Urothelium cell line (cell line): ENCODE measurements at regions not wholly inside any gene's neighbourhood (a gene's known extent, or its start where the extent isn't known, plus 50 kb on each side); places are given as distances from the start of the nearest gene placed in this dataset.

ENCODE experiments used
- DNase-seq: peaks from one replicate; pipeline ENCODE4 v3.0.0; 2011; ENCODE audit warnings: low spot score, mixed read lengths
- FAIRE-seq: peaks from 2 replicates; lab custom pipeline; 2011; peaks lifted over from hg19 to GRCh38; lab: Jason Lieb, UNC

DNA sequence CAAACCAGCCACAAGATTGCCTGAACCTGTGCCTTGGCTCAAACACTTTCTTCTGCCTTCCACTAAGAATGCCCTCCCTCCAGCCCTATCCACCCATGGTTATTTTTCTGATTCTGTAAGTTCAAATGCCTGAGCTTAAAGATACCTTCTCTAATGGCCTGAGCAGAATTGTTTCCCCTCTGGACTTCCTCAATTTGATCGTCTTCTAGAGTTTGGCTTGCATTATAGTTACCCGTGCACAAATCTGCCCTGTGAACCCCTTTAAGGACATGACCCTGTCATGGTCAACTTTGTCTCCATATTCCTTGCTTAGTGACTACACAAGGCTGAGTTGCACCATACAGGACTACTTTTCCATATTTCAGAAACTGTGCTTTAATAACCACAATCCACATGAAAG, 481.0 kb downstream of the FOXO1 start:
- no peak for DNase-seq
- FAIRE-seq = no peak

GRCh38 chr13:40186041-40186440, 480.4 kb downstream of the FOXO1 start:
- DNase-seq (no peak), FAIRE-seq (no peak)

DNA sequence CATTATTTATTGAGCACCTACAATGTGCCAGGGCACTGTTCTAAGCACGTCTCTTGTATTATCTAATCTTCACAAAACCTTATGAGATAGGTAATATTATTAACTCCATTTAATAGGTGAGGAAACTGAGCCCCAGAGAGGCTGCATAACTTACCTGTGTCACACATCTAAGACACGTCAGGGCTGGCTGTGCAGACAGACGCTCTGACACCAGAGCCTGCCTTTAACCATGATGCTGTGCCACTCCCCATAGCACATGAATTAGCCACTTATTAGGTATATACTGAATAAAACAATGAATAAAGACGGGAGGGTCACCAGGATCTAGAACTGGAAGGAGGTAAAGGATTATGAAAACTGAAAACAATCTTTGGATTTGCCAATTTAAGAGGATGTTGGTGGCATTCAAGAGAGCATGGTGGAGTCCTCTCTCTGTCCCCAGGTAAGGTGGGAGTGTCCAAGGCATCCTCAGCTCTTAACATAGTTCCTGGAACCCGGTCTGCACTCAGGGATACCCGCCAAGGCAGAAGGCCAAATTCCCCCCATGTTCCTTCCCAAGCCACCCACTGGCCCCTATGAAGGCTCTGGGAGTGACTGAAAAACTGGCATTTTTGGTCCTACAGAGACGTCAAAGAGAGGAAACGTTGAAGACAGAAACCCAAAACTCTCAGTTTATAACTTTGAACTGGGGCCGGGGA, 479.7 kb downstream of the FOXO1 start:
- FAIRE-seq = no peak
- DNase-seq = no peak

GRCh38 chr13:40187324-40187795, 479.1 kb downstream of the FOXO1 start:
- DNase-seq = no peak
- no peak for FAIRE-seq

GRCh38 chr13:40187841-40188591, 478.4 kb downstream of the FOXO1 start:
- no peak for DNase-seq
- no peak for FAIRE-seq

DNA sequence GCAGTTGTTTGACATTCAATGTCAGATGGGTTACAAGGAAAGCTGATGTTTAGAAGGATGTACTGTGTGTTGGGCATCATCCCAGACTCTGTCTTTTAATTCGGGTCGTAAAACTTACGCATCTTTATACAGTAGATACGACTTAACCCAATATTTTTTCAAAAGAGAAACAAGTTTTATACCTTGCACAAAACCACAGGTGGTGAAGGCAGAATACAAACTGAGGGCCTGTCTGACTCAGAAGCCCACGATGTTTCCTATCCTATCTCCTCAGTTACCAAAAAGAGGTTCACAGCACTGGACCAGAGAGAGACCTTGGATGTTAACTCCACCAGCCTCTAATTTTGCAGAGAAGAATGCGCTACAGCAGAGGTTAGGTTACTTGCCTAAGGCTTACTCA, 477.0 kb downstream of the FOXO1 start:
- no peak for FAIRE-seq
- DNase-seq = no peak

DNA sequence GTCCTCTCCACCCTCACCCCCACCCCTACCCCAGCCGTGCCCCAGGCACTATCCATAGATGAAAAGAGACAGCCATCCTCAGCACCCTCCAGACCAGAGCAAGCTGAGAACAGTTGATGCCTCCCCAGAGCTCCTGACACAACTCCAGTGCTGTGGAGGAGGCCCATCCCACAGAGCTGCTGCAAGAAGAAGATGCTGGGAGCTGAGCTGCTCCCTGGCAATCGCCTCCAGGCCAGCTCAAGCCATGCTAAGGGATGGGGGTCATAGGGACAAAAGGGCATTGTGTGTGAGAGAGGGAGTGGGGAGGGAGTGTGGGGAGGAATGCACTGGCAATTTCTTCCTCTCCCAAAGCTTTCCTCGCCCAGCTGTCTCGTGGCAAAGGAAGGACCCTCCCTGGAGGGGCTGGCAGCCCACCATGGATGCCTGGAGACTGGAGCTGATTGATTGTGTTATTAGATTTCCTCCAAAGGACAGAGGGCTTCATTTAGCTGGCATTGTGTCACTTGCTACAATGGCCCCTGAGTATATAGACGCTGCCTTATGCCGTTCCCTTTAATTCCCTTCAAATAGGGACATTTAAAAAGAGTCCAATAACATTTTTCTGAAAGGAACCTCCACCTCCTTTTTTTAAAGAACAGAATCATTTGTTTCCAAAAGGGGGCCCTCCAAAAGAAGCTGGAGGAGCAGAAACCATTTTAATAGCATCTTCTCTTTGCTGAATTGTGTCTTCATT, 476.4 kb downstream of the FOXO1 start:
- DNase-seq = no peak
- FAIRE-seq = no peak

DNA sequence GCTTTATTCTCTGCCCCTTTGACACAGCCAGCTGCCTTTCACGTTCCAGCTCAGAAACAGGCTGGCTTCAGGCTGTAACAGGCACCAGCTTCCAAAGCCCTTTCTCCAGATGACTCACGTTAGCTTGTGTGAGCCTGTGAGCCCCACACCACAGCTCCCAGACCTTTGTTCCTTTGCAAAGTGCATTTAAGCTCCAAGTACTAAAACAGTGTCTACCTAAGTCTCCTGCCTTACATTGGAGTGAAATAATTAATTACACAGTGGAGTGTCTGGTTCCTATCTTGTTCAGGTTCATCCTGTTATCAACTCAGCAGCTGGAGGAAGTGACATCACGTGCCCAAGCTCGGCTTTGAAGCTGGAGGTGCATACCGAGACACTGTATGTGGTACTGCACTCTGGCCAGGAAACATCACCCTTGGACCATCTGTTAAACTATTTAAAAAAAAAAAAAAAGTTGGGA, 475.8 kb downstream of the FOXO1 start:
- DNase-seq (peak; percentile 23), FAIRE-seq (no peak)

DNA sequence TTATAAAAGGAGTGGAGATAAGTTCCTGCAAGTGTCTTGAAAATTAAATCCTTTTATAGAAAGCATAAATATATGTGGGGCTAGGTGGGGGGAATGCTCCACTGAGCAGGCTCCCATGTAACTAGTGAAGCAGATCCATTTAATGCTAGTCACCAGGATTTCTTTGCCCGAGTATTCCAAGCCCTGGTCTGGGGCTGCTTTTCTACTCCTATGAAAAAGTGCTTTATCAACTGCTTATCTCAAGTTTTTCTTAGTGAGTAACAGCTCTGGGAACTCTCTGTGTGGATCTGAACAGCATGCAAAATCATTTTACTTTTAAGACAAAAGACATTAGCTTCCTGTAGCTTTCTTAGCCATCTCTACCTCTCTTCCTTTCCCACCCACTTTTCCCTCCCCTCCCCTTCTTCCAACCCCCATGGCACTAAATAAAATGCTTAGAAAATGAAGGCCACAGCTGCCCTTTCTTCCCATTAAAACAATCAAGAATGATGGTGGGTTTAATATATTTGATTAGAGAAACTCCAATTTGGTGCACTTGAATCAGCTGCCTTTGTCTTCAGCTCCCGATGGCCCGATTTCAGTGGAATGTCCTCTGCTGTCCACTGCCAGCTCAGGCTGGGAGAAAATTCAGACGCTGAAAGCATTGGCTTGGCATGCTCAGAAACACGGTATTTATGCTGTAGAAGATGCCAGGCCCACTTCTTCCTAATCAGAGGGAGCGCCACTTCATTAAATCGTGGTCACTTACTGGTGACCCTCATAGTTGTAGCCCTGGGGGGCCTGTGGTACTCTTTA, 475.1 kb downstream of the FOXO1 start:
- DNase-seq (no peak), FAIRE-seq (no peak)

GRCh38 chr13:40192452-40192851, 474.0 kb downstream of the FOXO1 start:
- FAIRE-seq = no peak
- no peak for DNase-seq

DNA sequence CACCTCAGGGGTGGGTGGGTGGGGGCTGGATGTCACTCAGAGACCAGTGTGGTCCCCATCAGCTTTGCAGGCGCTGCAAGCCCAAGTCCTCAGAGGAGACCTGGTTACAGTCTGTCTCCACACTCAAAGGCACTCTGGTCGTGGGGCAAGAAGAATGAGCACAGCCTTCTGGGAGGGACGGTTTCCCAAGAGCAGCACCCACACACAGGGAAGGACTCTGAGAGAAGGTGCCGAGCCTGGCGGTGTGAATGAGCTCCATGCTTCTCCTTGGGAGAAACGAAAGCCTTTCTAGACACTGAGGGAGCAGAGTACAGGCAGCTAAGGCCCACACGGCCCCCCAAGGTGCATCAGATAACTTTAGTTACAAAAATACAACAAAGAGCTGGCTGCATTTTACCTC, 473.6 kb downstream of the FOXO1 start:
- DNase-seq (no peak), FAIRE-seq (no peak)

DNA sequence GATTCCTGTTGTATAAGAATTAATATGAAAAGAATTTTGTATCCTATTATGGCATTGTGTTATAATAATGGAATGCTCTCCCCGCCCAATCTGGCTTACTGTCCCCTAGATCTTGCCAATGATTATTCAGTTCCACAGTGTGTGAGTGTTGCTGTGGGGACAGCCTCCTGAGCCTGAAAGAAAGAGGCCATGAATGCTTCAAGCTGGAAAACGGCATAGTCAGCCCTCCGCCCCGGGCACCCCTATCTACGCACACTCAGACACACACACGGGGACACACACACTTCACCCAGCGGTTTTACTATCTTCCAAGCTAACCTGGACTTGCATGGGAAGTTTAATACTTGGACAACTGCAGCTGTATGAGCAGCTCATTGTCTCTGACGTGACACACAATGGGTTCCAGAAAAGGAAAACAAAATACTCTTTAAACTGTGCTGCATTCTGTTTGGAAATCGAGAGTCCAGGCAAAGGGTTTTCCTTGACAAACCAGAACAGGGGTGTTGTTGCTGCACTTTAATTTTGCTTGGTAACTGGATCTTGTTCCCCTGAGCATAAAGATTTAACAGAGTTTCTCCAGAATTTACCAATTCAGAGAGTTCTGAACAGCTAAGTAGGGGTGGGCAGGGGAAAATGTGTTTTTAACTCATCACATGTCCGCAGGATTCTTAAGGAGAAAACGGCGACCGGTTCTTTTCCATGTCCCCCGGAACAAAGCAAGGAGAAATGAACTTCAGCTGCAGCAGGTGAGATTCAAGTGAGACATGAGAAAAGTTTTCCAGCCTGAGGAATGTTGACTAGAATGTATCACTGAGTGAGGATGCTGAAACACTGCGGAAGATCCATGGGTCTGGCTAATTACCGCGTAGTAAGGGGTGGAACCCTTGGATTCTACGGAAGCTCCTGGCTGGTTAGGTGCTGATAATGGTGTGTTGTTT, 472.9 kb downstream of the FOXO1 start:
- no peak for DNase-seq
- FAIRE-seq = no peak

- DNase-seq = no peak
- no peak for FAIRE-seq
These were observed 472.1 kb downstream of the FOXO1 start for GRCh38 chr13:40194224-40194806.

DNA sequence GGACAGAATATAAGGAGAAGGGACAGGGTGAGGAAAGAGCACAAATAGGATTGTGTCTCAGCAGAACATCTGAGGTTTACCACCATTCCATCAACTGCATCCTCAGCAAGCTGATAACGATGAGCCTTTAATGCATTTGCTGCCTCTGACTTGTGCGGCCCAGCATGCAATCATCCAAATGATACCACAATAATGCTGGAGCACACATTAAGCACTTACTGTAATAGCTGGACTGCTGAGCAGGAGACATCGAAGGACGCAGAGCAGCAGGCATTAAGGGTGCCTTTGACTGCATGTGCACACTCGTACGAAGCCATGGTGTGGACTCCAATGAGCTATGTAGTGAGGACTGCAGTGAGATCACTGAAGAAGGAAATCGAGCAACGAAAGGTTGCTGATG, 469.4 kb downstream of the FOXO1 start:
- no peak for DNase-seq
- FAIRE-seq = no peak

GRCh38 chr13:40197936-40198595, 468.4 kb downstream of the FOXO1 start:
- DNase-seq (no peak), FAIRE-seq (no peak)

DNA sequence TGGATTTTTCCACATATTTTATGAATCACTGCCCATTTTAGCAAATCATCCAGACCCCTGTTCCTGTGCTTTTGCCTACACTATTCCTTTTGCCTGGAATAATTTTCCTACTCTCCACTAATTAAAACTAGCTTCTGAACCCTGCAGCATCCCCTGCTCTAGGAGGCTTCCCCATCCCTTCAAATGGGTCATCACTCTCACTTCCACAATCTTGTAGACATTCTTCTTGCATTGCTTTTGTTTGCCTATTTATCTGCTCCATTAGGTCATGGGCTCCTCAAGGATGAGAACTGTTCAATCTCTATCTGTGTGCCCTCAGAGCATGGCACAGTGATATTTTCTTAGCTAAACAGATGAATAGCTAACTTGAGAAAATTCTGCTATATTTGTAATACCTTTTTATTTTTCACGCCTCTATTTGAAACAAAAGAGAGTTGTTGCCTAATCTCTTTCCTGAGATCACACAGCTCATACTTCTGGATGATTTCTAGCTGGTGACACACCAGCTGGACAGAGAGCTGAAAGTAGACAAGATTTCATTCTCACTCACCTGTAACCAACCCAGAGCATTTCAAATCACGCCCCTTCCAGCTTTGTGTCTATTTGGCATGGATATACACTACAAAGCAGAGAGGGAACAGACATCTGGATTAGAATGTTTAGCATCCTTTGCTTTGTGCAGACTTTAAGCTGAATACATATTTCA, 466.0 kb downstream of the FOXO1 start:
- no peak for FAIRE-seq
- no peak for DNase-seq

DNA sequence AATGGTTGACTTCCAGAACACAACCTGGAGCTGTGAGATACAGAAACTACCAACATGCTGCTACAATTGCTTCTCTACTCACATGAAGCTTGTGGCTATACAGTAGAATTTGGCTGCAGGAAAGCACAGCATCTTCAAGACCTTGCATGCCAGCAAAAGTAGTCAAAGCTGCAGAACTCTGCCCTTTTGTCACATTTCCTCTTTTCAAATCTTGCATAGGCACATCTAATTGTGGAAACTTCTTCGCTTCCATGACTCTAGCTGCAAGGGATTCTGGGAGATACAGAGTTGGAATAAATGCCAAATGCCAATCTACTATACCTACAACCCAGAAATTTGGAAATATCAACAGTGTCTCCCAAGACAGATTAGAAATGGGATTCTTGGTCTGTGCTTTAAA, 462.2 kb downstream of the FOXO1 start:
- no peak for FAIRE-seq

DNA sequence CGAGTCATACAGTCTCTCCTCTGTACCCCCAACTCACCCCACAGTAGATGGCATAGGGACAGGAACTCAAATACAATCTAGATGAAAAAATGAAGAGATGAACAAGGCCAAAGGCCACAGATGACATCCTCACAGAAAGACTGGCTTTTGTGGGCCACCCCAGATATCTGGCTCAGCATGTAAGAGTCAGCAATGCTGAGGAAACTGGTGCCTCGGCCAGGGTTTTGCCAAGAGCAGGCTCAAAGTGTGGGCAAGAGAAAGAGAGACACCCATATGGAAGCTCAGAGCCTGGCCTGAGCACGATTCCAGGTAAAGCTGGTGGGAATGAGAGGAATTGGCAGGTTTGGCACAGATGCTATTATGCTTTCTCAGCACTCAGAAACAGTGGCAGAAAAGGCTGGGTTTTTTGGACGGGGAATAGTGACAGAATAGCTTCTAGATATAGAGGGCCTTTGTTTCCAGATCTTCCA, 460.6 kb downstream of the FOXO1 start:
- no peak for FAIRE-seq
- DNase-seq = no peak

More for the DNA sequence above, 462.2 kb downstream of the FOXO1 start:
- DNase-seq = no peak
